Vagina (tissue), 2 donors: ENCODE measurements at regions not wholly inside any gene's neighbourhood (a gene's known extent, or its start where the extent isn't known, plus 50 kb on each side); places are given as distances from the start of the nearest gene placed in this dataset.
"Not testable (repeated sequence)": the region's sequence is repeated elsewhere in the genome, so short reads cannot be mapped to it uniquely, and the experiment has no call there.

Experiments used
- DNase-seq, 2 donors: peaks; one replicate each; pipeline ENCODE4 v3.0.0-alpha.2; 2017; ENCODE audit errors: extremely low spot score in 2 of 2
- H3K27ac ChIP-seq: fragments of 200-600 bp; sonication (generic); one replicate; pipeline ENCODE4 v1.5.1; 2019
- H3K27me3 ChIP-seq: fragments of 200-600 bp; sonication (generic); one replicate; pipeline ENCODE4 v1.5.1; 2019
- H3K36me3 ChIP-seq, 2 donors: fragments of 200-600 bp; sonication (generic); one replicate each; pipeline ENCODE4 v1.5.1; 2017 to 2019
- H3K4me1 ChIP-seq: fragments of 200-600 bp; sonication (generic); one replicate; pipeline ENCODE4 v1.5.1; 2019
- H3K4me3 ChIP-seq, 2 donors: fragments of 200-600 bp; sonication (generic); 1 replicate in 1 of 2; 2 replicates in 1 of 2; pipeline ENCODE4 v1.5.1; 2016 to 2019
- H3K9me3 ChIP-seq: fragments of 200-600 bp; sonication (generic); one replicate; pipeline ENCODE4 v1.5.1; 2019
- CTCF ChIP-seq, 3 experiments: fragments of 450-650 bp in 2 of 3; fragments of 200-600 bp in 1 of 3; sonication (generic) in 1 of 3; IDR thresholded peaks; one replicate each; pipeline ENCODE4 v1.5.1; 2017 to 2019; ENCODE audit warnings: antibody characterized with exemption in 3 of 3, mild to moderate bottlenecking in 2 of 3, moderate library complexity in 2 of 3
- POLR2A ChIP-seq, 2 donors: fragments of 450-650 bp; IDR thresholded peaks; one replicate each; pipeline ENCODE4 v1.6.1; 2017; ENCODE audit warnings: antibody characterized with exemption in 2 of 2, mild to moderate bottlenecking in 2 of 2, moderate library complexity in 2 of 2
- POLR2AphosphoS5 ChIP-seq, 2 donors: sonication (generic); formaldehyde crosslinking; IDR thresholded peaks; one replicate each; pipeline ENCODE4 v1.9.0; 2017; ENCODE audit warnings: antibody characterized with exemption in 2 of 2, mild to moderate bottlenecking in 2 of 2, low read depth in 1 of 2; ENCODE audit not compliant: insufficient read depth in 1 of 2
- intact Hi-C: fragments of 100-400 bp; cut with DNase I; formaldehyde crosslinking; loops from one replicate; pipeline ENCODE4 v1.15.1; 2023

- no peak for TF ChIP-seq CTCF (IDR thresholded peaks at IDR 0.05)
- TF ChIP-seq POLR2AphosphoS5 (IDR thresholded peaks at IDR 0.05; ENCODE audit: insufficient read depth in 1 of 2, low read depth in 1 of 2) = no peak
- no peak for TF ChIP-seq POLR2A (IDR thresholded peaks at IDR 0.05)
- Histone ChIP-seq H3K4me1 (no peaks in the 10 kb centered on the region), H3K27ac (no peak overlapping the region), H3K9me3 (no peaks in the 10 kb centered on the region), H3K36me3 (no peaks in the 10 kb centered on the region), H3K27me3 (no peaks in the 10 kb centered on the region), H3K4me3 (no peak overlapping the region)
- DNase-seq = no peak
- intact Hi-C loops = no loop called here
Measured at GRCh38 chr11:89583580-89583979, 92.4 kb upstream of the NOX4 start.

- intact Hi-C loops, DNase-seq, H3K27me3 ChIP-seq, H3K36me3 ChIP-seq, H3K4me1 ChIP-seq, H3K27ac ChIP-seq, H3K9me3 ChIP-seq, H3K4me3 ChIP-seq: not testable (repeated sequence)
Measured at GRCh38 chr11:89585046-89585445, 93.9 kb upstream of the NOX4 start.

- H3K4me1 ChIP-seq, H3K4me3 ChIP-seq, H3K9me3 ChIP-seq, H3K27ac ChIP-seq, H3K27me3 ChIP-seq, DNase-seq, intact Hi-C loops, H3K36me3 ChIP-seq: not testable (repeated sequence)
Measured at GRCh38 chr11:89585471-89585870, 94.3 kb upstream of the NOX4 start.

- H3K4me1 ChIP-seq, H3K27me3 ChIP-seq, H3K27ac ChIP-seq, H3K4me3 ChIP-seq, DNase-seq, intact Hi-C loops, H3K9me3 ChIP-seq, H3K36me3 ChIP-seq: not testable (repeated sequence)
Measured at GRCh38 chr11:89589413-89589812, 98.2 kb upstream of the NOX4 start.

DNA sequence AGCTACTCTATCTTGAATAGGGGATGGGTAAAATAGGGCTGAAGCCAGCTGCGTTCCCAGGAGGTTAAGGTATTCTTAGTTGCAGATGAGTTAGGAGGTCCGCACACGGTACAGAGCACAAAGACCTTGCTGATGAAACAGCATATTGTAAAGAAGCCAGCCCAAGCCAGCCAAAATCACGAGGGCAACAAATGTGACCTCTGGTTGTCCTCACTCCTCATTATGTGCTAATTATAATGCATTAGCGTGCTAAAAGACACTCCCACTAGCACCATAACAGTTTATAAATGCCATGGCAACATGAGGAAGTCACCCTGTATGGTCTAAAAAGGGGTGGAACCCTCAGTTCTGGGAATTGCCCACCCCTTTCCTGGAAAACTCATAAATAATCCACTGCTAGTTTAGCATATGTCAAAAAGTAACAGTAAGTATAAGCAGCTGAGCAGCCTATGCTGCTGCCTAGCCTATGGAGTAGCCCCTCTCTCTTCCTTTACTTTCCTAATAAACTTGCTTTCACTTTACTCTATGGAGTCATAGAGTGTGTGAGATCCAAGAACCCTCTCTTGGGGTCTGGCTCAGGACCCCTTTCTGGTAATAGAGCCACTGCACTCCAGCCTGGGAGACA, 98.9 kb upstream of the NOX4 start:
- H3K9me3 ChIP-seq, H3K27ac ChIP-seq, H3K27me3 ChIP-seq, DNase-seq, H3K4me1 ChIP-seq, H3K4me3 ChIP-seq, intact Hi-C loops, H3K36me3 ChIP-seq: not testable (repeated sequence)

DNA sequence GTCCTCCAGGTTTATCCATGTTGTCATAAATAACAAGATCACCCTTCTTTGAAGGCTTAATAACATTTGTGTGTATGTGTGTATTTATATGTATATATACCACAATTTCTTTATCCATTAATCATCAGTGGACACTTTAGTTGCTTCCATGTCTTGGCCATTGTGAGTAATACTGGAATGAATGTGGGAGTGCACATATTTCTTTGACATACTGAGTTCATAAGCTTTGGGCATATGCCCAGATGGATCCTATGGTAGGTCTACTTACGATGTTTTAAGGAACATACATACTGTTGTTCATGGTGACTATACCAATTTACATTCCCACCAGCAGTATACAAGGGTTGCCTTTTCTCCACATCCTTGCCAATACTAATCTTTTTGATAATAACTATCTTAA, 108.8 kb upstream of the TRIM77 start:
- DNase-seq, H3K4me3 ChIP-seq, H3K36me3 ChIP-seq, H3K9me3 ChIP-seq, H3K27ac ChIP-seq, H3K4me1 ChIP-seq, H3K27me3 ChIP-seq, intact Hi-C loops: not testable (repeated sequence)

DNA sequence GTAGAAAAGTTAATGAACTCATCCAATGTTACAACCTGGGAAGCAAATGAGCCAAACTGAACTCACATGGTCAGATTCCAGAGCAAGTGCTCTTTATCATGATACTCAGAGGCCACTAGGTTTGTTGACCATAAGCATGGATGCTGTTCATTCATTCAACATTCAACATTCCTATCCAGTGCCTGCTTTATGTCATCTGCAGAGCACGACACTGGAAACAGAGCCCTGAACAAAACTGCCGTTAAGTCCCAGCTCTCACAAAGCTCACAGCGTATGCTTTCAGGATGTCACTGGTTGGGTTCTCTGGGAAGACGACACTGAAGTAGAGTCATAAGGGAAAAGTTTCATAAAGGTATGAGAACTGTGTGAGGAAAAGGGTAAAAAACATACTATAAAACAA, 105.8 kb upstream of the TRIM77 start:
- no peak for TF ChIP-seq POLR2AphosphoS5 (IDR thresholded peaks at IDR 0.05; ENCODE audit: insufficient read depth in 1 of 2, low read depth in 1 of 2)
- no peak for TF ChIP-seq POLR2A (IDR thresholded peaks at IDR 0.05)
- TF ChIP-seq CTCF (IDR thresholded peaks at IDR 0.05) = no peak
- Histone ChIP-seq H3K4me3 (no peak overlapping the region), H3K4me1 (no peaks in the 10 kb centered on the region), H3K27me3 (no peaks in the 10 kb centered on the region), H3K27ac (no peak overlapping the region), H3K9me3 (no peaks in the 10 kb centered on the region), H3K36me3 (no peaks in the 10 kb centered on the region)
- intact Hi-C loops = no loop called here
- no peak for DNase-seq

DNA sequence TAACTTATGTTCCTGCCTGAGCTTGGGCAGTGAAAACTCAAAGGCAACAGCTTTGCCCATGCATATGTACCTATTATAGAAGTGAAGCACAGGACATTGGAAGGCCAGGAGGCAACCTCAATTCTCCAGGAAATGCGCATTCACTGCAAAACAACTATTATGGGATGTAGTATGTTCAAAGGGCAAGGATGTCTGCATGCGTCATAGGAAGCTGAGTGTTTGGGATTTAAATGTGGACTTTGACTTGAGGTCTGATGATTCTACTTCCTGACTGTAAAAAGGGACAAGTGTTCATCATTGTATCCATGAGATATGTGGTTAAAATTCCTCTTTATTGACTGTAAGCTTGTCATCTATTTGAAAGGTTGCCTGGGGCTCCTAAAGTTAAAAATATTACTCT, 103.3 kb upstream of the TRIM77 start:
- H3K4me3 ChIP-seq, H3K36me3 ChIP-seq, H3K4me1 ChIP-seq, DNase-seq, H3K9me3 ChIP-seq, intact Hi-C loops, H3K27me3 ChIP-seq, H3K27ac ChIP-seq: not testable (repeated sequence)
- TF ChIP-seq POLR2AphosphoS5 (IDR thresholded peaks at IDR 0.05; ENCODE audit: insufficient read depth in 1 of 2, low read depth in 1 of 2) = peak in 1 of 2 donors; percentile 18

- intact Hi-C loops = not testable (repeated sequence)
Measured at GRCh38 chr11:89607497-89607896, 102.6 kb upstream of the TRIM77 start.

More at GRCh38 chr11:89607497-89607896, 102.6 kb upstream of the TRIM77 start:
- H3K27me3 ChIP-seq, H3K36me3 ChIP-seq, H3K27ac ChIP-seq, H3K4me3 ChIP-seq, H3K4me1 ChIP-seq, H3K9me3 ChIP-seq, DNase-seq: not testable (repeated sequence)
